SJSA1 (cell line): ENCODE measurements at regions not wholly inside any gene's neighbourhood (a gene's known extent, or its start where the extent isn't known, plus 50 kb on each side); places are given as distances from the start of the nearest gene placed in this dataset.

Experiments used
- DNase-seq, 2 experiments: peaks; one replicate each; pipeline ENCODE4 v3.0.0-alpha.2; 2015 to 2020; ENCODE audit warnings: low spot score in 2 of 2, low read depth in 1 of 2
- H3K27ac ChIP-seq: fragments of 250-450 bp; sonication (Bioruptor Pico); 2 replicates; pipeline ENCODE4 v1.5.1; 2020; ENCODE audit warnings: mild to moderate bottlenecking, moderate library complexity
- H3K27me3 ChIP-seq: fragments of 250-450 bp; sonication (Bioruptor Pico); replicated peaks from 2 replicates; pipeline ENCODE4 v1.5.1; 2020; ENCODE audit warnings: mild to moderate bottlenecking, moderate library complexity
- H3K36me3 ChIP-seq: fragments of 250-450 bp; sonication (Bioruptor Pico); 2 replicates; pipeline ENCODE4 v1.5.1; 2020; ENCODE audit warnings: mild to moderate bottlenecking
- H3K4me1 ChIP-seq: fragments of 250-450 bp; sonication (Bioruptor Pico); replicated peaks from 2 replicates; pipeline ENCODE4 v1.6.1; 2021; ENCODE audit warnings: mild to moderate bottlenecking
- H3K4me3 ChIP-seq: fragments of 250-450 bp; sonication (Bioruptor Pico); 2 replicates; pipeline ENCODE4 v1.5.1; 2020; ENCODE audit warnings: mild to moderate bottlenecking
- H3K9me3 ChIP-seq: fragments of 250-450 bp; sonication (Bioruptor Pico); replicated peaks from 2 replicates; pipeline ENCODE4 v1.5.1; 2020; ENCODE audit warnings: mild to moderate bottlenecking

- H3K9me3 ChIP-seq: peaks cover 5% of the 10 kb centered on the region
- H3K4me3 ChIP-seq: no peak overlapping the region
- H3K27me3 ChIP-seq: no peaks in the 10 kb centered on the region
- no peaks in the 10 kb centered on the region for H3K4me1 ChIP-seq
- no peaks in the 10 kb centered on the region for H3K36me3 ChIP-seq
- no peak overlapping the region for H3K27ac ChIP-seq
- no peak for DNase-seq
These were observed 311.9 kb downstream of the TCERG1L start for GRCh38 chr10:130999376-131000202.

- H3K4me1 ChIP-seq: no peaks in the 10 kb centered on the region
- no peaks in the 10 kb centered on the region for H3K27me3 ChIP-seq
- DNase-seq: no peak
- no peak overlapping the region for H3K27ac ChIP-seq
- H3K36me3 ChIP-seq: no peaks in the 10 kb centered on the region
- no peak overlapping the region for H3K4me3 ChIP-seq
- peaks cover 6% of the 10 kb centered on the region for H3K9me3 ChIP-seq
These were observed 311.3 kb downstream of the TCERG1L start for GRCh38 chr10:131000244-131000643.

- Histone ChIP-seq H3K36me3 (no peaks in the 10 kb centered on the region), H3K9me3 (peaks cover 9% of the 10 kb centered on the region), H3K4me1 (no peaks in the 10 kb centered on the region), H3K27ac (no peak overlapping the region), H3K4me3 (no peak overlapping the region), H3K27me3 (no peaks in the 10 kb centered on the region)
- DNase-seq: no peak
These were observed 310.8 kb downstream of the TCERG1L start for GRCh38 chr10:131000743-131001142.

- H3K9me3 ChIP-seq: peaks cover 9% of the 10 kb centered on the region
- no peaks in the 10 kb centered on the region for H3K27me3 ChIP-seq
- no peak overlapping the region for H3K4me3 ChIP-seq
- no peaks in the 10 kb centered on the region for H3K4me1 ChIP-seq
- peak in 1 of 2 experiments; percentile 20 for DNase-seq
- H3K36me3 ChIP-seq: no peaks in the 10 kb centered on the region
- no peak overlapping the region for H3K27ac ChIP-seq
These were observed 310.1 kb downstream of the TCERG1L start for GRCh38 chr10:131001438-131001837.

- Histone ChIP-seq H3K9me3 (peaks cover 9% of the 10 kb centered on the region), H3K4me1 (no peaks in the 10 kb centered on the region), H3K36me3 (no peaks in the 10 kb centered on the region), H3K27me3 (no peaks in the 10 kb centered on the region), H3K4me3 (no peak overlapping the region), H3K27ac (no peak overlapping the region)
- DNase-seq: peak in 1 of 2 experiments; percentile 22
These were observed 309.3 kb downstream of the TCERG1L start for GRCh38 chr10:131002031-131002861.

- Histone ChIP-seq H3K27me3 (no peaks in the 10 kb centered on the region), H3K9me3 (peaks cover 9% of the 10 kb centered on the region)
- no peak for DNase-seq
These were observed 308.1 kb downstream of the TCERG1L start for GRCh38 chr10:131003455-131003854.

GRCh38 chr10:131004276-131004675 lies 307.2 kb downstream of the TCERG1L start:
- H3K4me3 ChIP-seq: no peak overlapping the region
- H3K9me3 ChIP-seq: peaks cover 9% of the 10 kb centered on the region
- no peak overlapping the region for H3K27ac ChIP-seq
- no peaks in the 10 kb centered on the region for H3K4me1 ChIP-seq
- no peaks in the 10 kb centered on the region for H3K27me3 ChIP-seq
- DNase-seq: no peak
- H3K36me3 ChIP-seq: no peaks in the 10 kb centered on the region

More at GRCh38 chr10:131003455-131003854, 308.1 kb downstream of the TCERG1L start:
- H3K4me1 ChIP-seq: no peaks in the 10 kb centered on the region
- no peak overlapping the region for H3K4me3 ChIP-seq
- no peaks in the 10 kb centered on the region for H3K36me3 ChIP-seq
- no peak overlapping the region for H3K27ac ChIP-seq

GRCh38 chr10:131006458-131007256 lies 304.9 kb downstream of the TCERG1L start:
- Histone ChIP-seq H3K27me3 (no peaks in the 10 kb centered on the region), H3K4me3 (no peak overlapping the region), H3K27ac (no peak overlapping the region), H3K4me1 (no peaks in the 10 kb centered on the region), H3K9me3 (peaks cover 13% of the 10 kb centered on the region; the same call in 1 of the 2 replicates), H3K36me3 (no peaks in the 10 kb centered on the region)
- DNase-seq: no peak

GRCh38 chr10:131009791-131010190 lies 301.7 kb downstream of the TCERG1L start:
- no peaks in the 10 kb centered on the region for H3K27me3 ChIP-seq
- H3K4me3 ChIP-seq: no peak overlapping the region
- H3K36me3 ChIP-seq: no peaks in the 10 kb centered on the region
- H3K27ac ChIP-seq: no peak overlapping the region
- H3K9me3 ChIP-seq: peaks cover 7% of the 10 kb centered on the region; the same call in 1 of the 2 replicates
- DNase-seq: no peak
- no peaks in the 10 kb centered on the region for H3K4me1 ChIP-seq

GRCh38 chr10:131010965-131011575 lies 300.5 kb downstream of the TCERG1L start:
- Histone ChIP-seq H3K9me3 (peaks cover 7% of the 10 kb centered on the region; the same call in 1 of the 2 replicates), H3K36me3 (no peaks in the 10 kb centered on the region), H3K4me1 (no peaks in the 10 kb centered on the region), H3K27me3 (no peaks in the 10 kb centered on the region), H3K4me3 (no peak overlapping the region), H3K27ac (no peak overlapping the region)
- DNase-seq: no peak

- no peak for DNase-seq
- peaks cover 7% of the 10 kb centered on the region; the same call in 1 of the 2 replicates for H3K9me3 ChIP-seq
These were observed 299.4 kb downstream of the TCERG1L start for GRCh38 chr10:131011936-131012640.

GRCh38 chr10:131012641-131012985 lies 298.9 kb downstream of the TCERG1L start:
- Histone ChIP-seq H3K27ac (no peak overlapping the region), H3K27me3 (no peaks in the 10 kb centered on the region), H3K4me3 (no peak overlapping the region), H3K36me3 (no peaks in the 10 kb centered on the region), H3K9me3 (peaks cover 7% of the 10 kb centered on the region; the same call in 1 of the 2 replicates), H3K4me1 (no peaks in the 10 kb centered on the region)
- DNase-seq: no peak

More at GRCh38 chr10:131011936-131012640, 299.4 kb downstream of the TCERG1L start:
- H3K4me3 ChIP-seq: no peak overlapping the region
- no peaks in the 10 kb centered on the region for H3K4me1 ChIP-seq
- no peak overlapping the region for H3K27ac ChIP-seq
- H3K27me3 ChIP-seq: no peaks in the 10 kb centered on the region
- no peaks in the 10 kb centered on the region for H3K36me3 ChIP-seq
